Hepatic stellate cell (primary cell): ENCODE measurements at regions not wholly inside any gene's neighbourhood (a gene's known extent, or its start where the extent isn't known, plus 50 kb on each side); places are given as distances from the start of the nearest gene placed in this dataset.
"Not testable (repeated sequence)": the region's sequence is repeated elsewhere in the genome, so short reads cannot be mapped to it uniquely, and the experiment has no call there.

ENCODE experiments used
- DNase-seq: peaks from one replicate; pipeline ENCODE4 v3.0.0; 2011; ENCODE audit warnings: low spot score

GRCh38 chr2:235399895-235400294, 93.9 kb upstream of the AGAP1 start:
- no peak for DNase-seq

DNA sequence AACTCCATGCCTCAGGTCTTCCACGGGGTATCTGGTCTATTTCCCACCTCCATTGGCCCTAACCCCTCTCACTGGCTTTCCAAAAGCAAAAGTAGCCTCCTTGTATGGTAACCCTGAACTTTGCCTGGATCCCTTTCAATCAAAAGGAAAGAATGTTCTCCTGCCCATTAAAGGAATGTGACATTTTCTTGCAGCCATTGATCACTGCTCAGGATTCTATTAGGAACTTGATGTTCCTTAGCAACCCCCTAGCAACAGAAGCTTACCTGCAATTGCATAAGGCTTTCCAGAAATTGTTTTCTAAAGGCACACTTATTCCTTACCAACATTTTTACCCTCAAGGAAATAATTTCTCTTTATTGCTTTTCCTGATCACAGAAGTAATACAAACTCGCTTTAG, 91.4 kb upstream of the AGAP1 start:
- DNase-seq, result no peak

GRCh38 chr2:235405612-235406361, 88.1 kb upstream of the AGAP1 start:
- no peak for DNase-seq

- no peak for DNase-seq
Measured at GRCh38 chr2:235406430-235406829, 87.4 kb upstream of the AGAP1 start.

DNA sequence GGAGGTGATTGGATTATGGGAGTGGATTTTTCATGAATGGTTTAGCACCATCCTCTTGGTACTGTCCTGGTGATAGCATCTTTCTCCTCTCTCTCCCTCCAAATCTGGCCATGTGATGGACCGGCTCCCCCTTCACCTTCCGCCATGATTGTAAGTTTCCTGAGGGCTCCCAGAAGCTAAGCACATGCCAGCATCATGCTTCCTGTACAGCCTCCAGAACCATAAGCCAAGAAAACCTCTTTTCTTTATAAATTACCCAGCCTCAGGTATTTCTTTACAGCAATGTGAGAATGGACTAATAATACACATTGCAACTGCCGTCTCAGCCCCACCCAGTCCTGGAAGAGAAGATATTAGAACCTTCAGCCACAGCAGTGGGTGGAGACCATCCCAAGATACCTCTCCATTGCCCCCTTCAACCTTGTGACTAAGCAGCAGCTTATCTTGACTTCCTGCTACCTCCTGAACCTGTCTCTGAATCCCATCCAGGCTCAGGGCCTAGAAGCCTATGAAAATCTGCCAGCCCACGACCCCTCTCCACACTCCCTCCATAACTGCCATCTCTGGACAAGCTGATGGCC, 81.8 kb upstream of the AGAP1 start:
- DNase-seq, result no peak

GRCh38 chr2:235413064-235413463, 80.8 kb upstream of the AGAP1 start:
- no peak for DNase-seq

DNA sequence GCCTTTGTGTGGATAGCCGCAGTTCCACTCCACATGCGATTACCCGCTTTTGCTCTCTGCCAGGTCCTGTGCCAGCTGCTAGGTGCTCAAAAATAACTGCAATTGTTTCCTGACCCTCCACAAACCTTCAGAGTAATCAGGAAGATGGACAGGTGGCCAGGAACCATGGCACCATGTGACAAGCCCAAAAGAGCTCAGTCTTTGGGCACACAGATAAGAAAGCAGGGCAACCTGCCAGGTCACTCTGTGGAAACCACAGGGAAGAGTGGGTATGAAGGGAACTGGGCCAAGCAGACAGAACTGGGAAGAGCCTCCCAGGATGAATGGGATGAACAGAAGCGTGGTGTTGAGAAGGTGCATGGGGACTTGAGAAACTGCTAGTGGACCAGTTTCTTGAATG, 79.4 kb upstream of the AGAP1 start:
- DNase-seq, result no peak

GRCh38 chr2:235416858-235417499, 76.9 kb upstream of the AGAP1 start:
- DNase-seq, result peak; percentile 36

GRCh38 chr2:235418918-235419317, 74.9 kb upstream of the AGAP1 start:
- DNase-seq, result no peak

DNA sequence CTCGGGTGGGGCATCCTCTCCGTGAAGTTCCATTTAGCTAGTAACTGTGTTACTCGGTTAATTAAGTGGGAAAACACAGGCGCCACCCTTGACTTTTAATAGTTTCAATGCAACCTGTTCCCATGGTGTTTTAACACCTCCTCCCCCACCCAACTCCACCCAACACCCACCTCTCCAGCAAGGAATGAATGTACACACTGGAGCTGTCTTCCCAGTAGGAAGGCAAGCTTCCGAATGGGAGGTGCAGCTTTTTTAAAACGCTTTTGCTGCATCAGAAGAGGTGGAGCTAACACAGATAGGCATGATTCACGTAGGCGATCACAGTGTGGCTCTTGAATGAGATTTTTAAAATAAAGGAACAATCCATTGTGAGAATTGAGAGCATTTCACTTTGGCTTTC, 73.8 kb upstream of the AGAP1 start:
- DNase-seq, result no peak

- no peak for DNase-seq
Measured at GRCh38 chr2:235421618-235422017, 72.2 kb upstream of the AGAP1 start.

DNA sequence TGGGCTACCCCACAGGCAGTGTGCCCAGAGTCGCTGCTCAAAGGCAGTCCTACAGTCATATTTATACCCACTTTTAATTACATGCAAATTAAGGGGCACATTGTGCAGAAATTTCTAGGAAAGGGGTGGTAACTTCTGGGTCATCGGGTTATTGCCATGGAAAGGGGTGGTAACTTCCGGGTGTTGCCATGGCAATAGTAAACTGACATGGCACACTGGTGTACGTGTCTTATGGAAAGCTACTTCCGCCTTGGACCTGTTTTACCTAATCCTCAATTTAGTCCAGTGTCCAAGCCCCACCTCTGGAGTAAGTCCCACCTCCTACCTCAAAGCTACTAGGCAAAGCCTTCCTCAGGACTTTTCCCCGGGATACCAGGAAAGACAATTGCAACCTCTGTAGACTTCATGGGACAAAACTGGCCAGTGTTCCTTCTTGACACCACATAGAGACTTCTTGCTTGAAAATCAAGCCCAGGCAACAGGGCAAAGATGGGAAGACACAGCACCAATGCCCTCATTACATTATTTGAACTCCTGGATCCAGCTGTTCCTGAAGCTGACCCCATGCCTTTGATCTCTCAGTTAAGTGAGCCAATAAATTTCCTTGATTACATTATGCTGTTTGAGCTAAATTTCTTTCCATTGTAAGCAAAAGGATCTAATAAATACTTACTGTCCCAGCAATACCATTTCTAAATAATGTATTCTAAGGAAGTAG, 63.3 kb upstream of the AGAP1 start:
- no peak for DNase-seq

DNA sequence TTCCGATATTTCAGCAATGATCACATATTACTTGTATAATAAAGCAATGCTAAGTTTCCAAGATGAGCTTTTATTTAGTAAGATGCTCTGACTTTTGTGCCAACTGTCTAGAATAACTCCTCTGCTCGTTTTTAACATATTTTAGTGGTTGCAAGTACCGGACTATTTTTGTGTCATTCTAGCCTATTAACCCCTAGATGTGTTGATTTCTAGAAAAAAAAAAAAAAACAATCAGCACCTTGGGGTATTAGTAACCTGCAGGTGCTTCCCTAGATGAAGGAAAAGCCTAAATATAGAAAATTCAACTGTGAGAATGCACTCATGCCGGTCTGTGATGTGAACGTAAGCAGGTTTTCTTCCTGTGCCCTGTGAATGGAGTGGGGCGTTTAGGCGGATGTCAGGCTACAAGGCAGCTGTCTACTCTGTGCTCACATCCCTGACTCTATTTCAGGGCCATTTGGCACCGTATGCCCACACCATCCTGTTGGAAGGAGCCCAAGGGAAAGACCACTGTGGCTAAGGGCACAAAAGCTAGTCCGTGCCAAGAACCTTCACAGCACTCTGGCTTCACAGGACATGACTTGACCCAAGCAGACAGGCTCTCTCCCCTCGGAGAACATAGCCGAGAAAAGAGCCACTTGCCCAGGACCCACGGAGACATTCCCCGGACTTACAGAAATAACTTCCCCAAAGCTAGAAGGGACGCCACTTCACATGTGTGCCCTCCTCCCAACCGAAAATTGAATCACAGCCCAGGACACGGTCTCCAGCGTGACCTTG, 60.9 kb upstream of the AGAP1 start:
- no peak for DNase-seq

DNA sequence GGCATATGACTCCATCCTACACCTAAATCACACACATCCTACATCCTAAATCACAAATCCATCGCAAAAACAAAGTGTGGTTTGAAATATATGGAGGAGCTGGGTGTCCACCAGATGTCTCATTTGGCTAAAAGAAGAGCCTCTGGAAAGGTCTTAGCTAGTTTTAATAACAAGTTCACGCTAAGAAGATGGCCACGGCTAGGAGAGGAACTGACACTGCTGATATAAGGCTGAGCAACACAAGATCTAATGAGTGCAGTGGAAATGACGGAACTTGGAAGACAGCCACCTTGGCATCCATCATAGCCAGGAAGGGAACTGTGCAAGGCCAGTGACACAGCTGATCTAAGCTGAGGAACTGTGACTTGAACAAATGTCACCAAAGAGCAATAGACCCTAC, 60.0 kb upstream of the AGAP1 start:
- peak; percentile 9 for DNase-seq

GRCh38 chr2:235439959-235440662, 53.7 kb upstream of the AGAP1 start:
- no peak for DNase-seq

GRCh38 chr2:235443580-235443979, 50.3 kb upstream of the AGAP1 start:
- not testable (repeated sequence) for DNase-seq
